GM12892 (cell line): ENCODE measurements at regions not wholly inside any gene's neighbourhood (a gene's known extent, or its start where the extent isn't known, plus 50 kb on each side); places are given as distances from the start of the nearest gene placed in this dataset.

Experiments used
- DNase-seq: peaks from one replicate; pipeline ENCODE4 v3.0.0; 2011; ENCODE audit not compliant: insufficient read length
- FAIRE-seq: peaks from 2 replicates; lab custom pipeline; 2011; peaks lifted over from hg19 to GRCh38; lab: Jason Lieb, UNC
- POLR2A ChIP-seq: IDR thresholded peaks from 2 replicates; pipeline ENCODE4 v1.6.1; 2011; ENCODE audit warnings: low read depth, low read length, control low read depth
- POLR2AphosphoS5 ChIP-seq: IDR thresholded peaks from 2 replicates; pipeline ENCODE4 v1.6.1; 2011; ENCODE audit warnings: low read depth, low read length, control low read depth
- TAF1 ChIP-seq: IDR thresholded peaks from 2 replicates; pipeline ENCODE4 v1.6.1; 2011; ENCODE audit warnings: low read depth, mild to moderate bottlenecking, control low read depth, low read length, borderline replicate concordance

- FAIRE-seq (no peak), DNase-seq (no peak)
- TF ChIP-seq POLR2AphosphoS5, result no peak
- TF ChIP-seq TAF1, result no peak
- TF ChIP-seq POLR2A, result no peak
These were observed 208.4 kb upstream of the TCERG1L start for GRCh38 chr10:131519723-131520605.

DNA sequence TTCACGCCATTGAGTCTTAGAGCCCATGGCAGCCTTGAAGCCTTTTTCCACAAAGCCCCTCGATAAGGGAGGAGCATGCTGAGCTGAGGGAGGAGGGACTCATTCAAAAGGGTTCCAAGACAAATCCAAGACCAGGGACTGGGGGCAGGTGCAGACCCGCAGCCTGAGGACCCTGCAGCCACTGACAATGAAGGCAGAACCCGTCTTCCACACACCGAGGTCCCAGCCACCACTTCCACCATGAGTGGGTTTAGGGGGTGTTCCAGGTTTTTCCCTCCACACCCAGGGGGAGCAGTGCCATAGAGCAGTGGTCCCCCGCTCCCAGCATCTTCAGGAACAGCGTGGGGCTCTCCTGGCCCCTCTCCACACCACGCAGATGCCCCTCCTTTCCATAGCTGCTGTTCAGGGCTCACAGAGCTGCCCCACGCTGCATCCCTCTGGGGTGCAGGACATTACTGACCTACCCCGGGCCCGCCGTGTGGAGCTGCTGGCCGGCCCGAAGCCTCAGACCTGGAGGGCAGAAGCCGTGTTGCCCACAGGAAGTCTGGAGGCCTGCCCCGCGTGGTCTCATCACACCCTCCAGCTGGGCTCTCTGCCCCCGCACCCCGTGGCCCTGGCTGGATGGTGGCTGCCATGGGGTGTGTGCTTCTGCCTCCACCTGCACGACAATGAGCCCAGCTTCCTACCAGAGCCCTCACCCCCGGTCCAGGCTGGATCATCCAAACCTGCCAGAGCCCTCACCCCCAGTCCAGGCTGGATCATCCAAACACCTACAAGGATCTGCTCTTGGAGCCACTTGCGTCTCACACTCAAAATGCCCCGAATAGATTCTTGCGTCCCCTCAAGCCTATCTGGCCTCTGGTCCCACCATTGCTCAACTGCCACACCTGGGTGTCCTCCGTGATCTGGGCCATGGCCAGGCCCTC is 220.0 kb upstream of the TCERG1L start:
- no peak for TF ChIP-seq POLR2A
- TF ChIP-seq TAF1, result no peak
- no peak for TF ChIP-seq POLR2AphosphoS5
- DNase-seq, result no peak
- no peak for FAIRE-seq

DNA sequence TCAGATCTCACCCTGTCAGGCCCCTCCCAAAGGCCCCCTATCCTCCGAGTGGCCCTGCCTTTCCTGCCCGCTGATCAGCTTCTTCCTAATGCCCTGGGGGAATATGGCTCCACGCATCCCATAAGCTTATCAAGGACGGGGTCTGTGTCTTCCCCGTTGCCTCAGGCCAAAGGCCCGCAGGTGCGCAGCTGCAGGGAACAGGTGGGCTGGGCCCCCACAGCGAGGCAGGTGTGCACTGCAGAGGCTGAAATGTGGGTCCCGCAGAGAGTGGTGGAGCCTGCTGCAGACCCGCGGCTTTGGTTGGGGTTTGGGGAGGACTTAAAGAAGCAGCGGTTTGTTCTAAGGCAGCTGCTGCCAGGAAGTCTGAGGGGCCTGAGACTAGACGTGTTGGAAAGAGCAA is 220.8 kb upstream of the TCERG1L start:
- TF ChIP-seq POLR2A (no peak), TAF1 (no peak), POLR2AphosphoS5 (no peak)
- DNase-seq, result no peak

DNA sequence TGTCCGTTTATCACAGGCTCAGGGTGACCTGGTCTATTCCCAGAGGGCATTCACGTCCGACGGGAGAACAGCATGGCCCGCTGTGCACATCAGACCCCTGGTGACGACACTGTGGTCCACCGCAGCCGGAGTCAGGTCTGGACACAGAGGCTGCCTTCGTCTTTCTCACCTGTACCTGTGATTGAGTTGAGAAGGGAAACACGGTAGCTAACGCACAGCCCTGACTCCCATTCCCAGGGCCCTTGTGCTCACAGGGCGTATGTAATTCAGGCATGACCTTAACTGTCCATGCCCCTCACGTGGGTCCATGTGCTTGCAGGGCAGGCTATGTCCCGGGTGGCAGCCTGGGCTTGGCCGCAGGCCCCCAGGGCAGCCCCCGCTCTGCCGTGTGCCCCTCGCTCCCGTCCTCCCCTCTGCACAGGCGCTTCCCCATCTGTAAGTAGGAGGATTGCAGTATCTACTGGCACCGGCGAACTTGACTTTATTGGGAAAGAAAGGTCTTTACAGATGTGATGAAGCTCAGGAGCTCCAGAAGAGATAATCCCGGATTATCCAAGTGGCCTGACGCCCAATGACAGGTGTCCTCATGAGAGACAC is 221.3 kb upstream of the TCERG1L start:
- DNase-seq (no peak), FAIRE-seq (no peak)
- TF ChIP-seq POLR2AphosphoS5, result no peak
- no peak for TF ChIP-seq TAF1
- TF ChIP-seq POLR2A, result no peak

More for the DNA sequence above, 220.8 kb upstream of the TCERG1L start:
- no peak for FAIRE-seq

DNA sequence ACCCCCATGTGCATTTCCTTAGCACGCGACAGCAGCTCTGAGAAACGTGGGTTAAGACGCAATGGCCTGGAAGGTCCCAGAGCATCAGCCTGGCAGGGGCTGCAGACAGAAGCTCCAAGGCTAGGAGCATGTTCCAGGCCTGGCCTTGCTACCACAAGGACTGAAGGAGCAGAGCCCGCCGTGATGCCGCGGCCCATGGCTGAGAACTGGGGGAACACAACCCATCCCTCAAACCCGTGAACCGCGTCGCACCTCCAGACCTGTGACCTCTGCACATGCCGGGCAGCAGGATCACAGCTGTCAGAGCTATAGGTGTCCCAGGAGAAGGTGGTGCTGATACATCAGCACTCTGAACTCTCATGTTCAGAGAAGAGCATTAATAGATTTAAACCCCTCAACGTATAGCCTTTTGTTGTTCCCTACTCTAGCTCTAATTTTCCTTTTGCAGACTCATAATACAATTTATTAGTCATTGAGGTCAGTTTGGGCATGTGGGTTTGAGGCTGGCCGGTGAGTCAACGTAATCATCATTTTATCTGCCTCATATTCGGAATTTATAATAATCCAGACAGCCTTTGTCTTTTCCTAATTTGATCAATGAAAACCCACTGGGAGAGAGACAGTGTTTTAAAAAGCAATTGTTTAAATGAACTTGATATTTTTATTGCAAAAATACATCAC is 222.5 kb upstream of the TCERG1L start:
- FAIRE-seq, result no peak
- no peak for DNase-seq
- no peak for TF ChIP-seq POLR2A
- no peak for TF ChIP-seq POLR2AphosphoS5
- TF ChIP-seq TAF1, result no peak

DNA sequence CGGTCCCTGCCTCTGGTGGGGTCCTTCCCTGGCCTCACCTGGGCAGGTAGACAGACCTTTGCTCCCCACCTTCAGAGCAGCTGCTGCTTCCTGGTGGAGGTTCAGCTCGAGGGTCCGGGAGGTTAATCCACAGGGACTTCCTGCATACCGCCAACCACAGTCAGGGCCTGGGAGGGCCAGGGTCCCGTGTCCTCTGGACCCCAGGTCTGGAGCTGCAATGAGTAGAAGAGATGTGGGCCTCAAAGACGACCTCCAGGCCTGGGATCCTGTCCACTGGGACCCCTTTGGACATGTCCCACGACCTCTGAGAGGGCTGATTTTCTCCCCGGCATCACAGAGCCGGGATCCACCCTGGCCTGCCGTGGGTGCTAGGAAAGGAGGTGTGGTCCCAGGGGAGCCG is 223.3 kb upstream of the TCERG1L start:
- TF ChIP-seq TAF1, result no peak
- no peak for TF ChIP-seq POLR2AphosphoS5
- no peak for TF ChIP-seq POLR2A
- DNase-seq (no peak), FAIRE-seq (no peak)

DNA sequence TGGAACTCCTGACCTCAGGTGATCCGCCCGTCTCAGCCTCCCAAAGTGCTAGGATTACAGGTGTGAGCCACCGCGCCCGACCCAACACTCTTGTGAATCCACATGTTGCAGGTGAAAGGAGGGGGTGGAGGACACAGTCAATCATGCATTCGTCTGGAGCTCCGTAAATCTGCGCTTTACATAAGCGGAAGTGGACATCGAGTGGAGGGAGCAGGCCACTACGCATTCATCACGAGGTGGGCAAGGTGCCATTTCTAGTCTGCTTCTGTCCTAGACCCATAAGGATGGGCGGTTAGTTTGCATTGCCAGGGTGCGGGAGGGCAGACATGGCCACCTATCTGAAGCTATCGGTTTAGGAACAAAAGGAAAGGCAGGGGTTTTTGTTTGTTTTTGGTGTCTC is 225.2 kb upstream of the TCERG1L start:
- TF ChIP-seq POLR2AphosphoS5, result no peak
- no peak for TF ChIP-seq POLR2A
- TF ChIP-seq TAF1, result no peak
- DNase-seq, result no peak
- FAIRE-seq, result no peak

- FAIRE-seq, result no peak
- DNase-seq, result no peak
- TF ChIP-seq TAF1 (no peak), POLR2A (no peak), POLR2AphosphoS5 (no peak)
These were observed 225.8 kb upstream of the TCERG1L start for GRCh38 chr10:131537281-131537680.

GRCh38 chr10:131544495-131544894 is 233.0 kb upstream of the TCERG1L start:
- TF ChIP-seq TAF1 (no peak), POLR2A (no peak), POLR2AphosphoS5 (no peak)
- DNase-seq (no peak), FAIRE-seq (no peak)

DNA sequence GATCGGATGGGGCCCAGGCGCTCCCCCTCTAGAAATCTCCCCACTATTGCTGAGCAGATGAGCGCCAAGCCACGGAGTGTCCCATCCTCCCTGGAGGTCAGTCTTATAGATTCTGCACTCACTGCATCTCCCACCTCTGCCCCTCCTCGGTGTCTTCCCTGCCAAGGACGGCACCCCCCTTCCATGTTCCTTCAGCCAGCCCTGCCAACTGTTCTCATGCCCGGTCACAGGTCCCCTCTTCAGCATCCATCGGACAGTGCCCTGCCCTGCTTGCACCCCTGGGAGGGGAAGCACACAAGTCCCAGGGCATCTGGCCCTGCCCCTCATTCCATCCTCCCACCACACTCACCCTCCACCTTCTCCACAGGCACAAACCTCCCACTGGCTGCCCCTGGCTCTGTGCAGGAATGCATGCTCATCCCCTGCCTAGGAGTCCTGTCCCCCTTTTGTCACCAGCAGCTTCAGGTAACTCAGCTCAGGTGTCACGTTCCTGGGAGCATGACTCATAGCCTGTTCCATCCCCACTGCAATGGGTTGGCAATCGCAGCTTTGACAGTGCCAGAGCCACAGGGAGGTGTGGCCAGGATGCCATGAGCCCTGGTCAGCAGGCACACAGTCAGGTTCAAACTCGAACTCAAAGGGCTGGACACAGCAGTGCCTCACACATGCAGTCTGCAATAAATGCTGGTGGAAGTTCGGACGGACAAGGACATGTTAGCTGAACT is 234.7 kb upstream of the TCERG1L start:
- DNase-seq (no peak), FAIRE-seq (no peak)
- TF ChIP-seq TAF1, result no peak
- TF ChIP-seq POLR2A, result no peak
- no peak for TF ChIP-seq POLR2AphosphoS5
